ENCODE measurements at regions not wholly inside any gene's neighbourhood (a gene's known extent, or its start where the extent isn't known, plus 50 kb on each side); places are given as distances from the start of the nearest gene placed in this dataset.

GRCh38 chr14:98705871-98706300, 566.1 kb downstream of the BCL11B start:
- TF ChIP-seq POLR2A (IDR thresholded peaks at IDR 0.05; ENCODE audit: low read depth) (no peak), CTCF (IDR thresholded peaks at IDR 0.05) (no peak)
